MG63 (cell line): ENCODE measurements at regions not wholly inside any gene's neighbourhood (a gene's known extent, or its start where the extent isn't known, plus 50 kb on each side); places are given as distances from the start of the nearest gene placed in this dataset.

Experiments used
- DNase-seq: peaks from one replicate; pipeline ENCODE4 v3.0.0-alpha.2; 2020
- H3K27me3 ChIP-seq: fragments of 250-450 bp; sonication (Bioruptor Pico); 2 replicates; pipeline ENCODE4 v1.5.1; 2020; ENCODE audit warnings: mild to moderate bottlenecking, moderate library complexity
- H3K36me3 ChIP-seq: fragments of 250-450 bp; sonication (Bioruptor Pico); 2 replicates; pipeline ENCODE4 v1.5.1; 2020; ENCODE audit warnings: mild to moderate bottlenecking, moderate library complexity
- H3K4me3 ChIP-seq: fragments of 250-450 bp; sonication (Bioruptor Pico); 2 replicates; pipeline ENCODE4 v1.5.1; 2020; ENCODE audit warnings: mild to moderate bottlenecking, moderate library complexity
- H3K9me3 ChIP-seq: fragments of 250-450 bp; sonication (Bioruptor Pico); 2 replicates; pipeline ENCODE4 v1.5.1; 2020; ENCODE audit warnings: mild to moderate bottlenecking, moderate library complexity

DNA sequence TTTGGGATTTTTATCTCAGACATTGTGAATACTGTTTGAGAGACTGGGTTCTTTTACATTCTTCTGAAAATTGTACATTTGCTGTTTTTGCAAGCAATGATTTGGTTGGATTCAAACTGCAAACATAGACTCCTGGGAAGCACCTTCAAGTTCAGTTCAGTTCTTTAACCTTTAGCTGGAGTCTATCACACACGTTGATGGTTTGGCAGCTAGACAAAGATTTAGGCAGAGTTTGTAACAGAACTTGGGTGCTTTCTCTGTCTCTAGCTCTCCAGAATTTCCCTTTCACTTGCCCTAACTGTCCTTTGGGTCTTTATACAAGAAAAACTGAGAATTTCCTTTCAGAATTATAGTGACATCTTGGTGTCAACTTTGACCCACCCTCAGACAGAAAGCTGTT, 556.6 kb downstream of the DIAPH3 start:
- Histone ChIP-seq H3K9me3 (no peaks in the 10 kb centered on the region), H3K36me3 (no peaks in the 10 kb centered on the region), H3K4me3 (no peak overlapping the region), H3K27me3 (no peaks in the 10 kb centered on the region; the same call in 1 of the 2 replicates)
- no peak for DNase-seq

- Histone ChIP-seq H3K9me3 (no peaks in the 10 kb centered on the region), H3K27me3 (no peaks in the 10 kb centered on the region; the same call in 1 of the 2 replicates), H3K36me3 (no peaks in the 10 kb centered on the region), H3K4me3 (no peak overlapping the region)
- DNase-seq, result no peak
Observed at GRCh38 chr13:59607780-59608233, 555.9 kb downstream of the DIAPH3 start.

DNA sequence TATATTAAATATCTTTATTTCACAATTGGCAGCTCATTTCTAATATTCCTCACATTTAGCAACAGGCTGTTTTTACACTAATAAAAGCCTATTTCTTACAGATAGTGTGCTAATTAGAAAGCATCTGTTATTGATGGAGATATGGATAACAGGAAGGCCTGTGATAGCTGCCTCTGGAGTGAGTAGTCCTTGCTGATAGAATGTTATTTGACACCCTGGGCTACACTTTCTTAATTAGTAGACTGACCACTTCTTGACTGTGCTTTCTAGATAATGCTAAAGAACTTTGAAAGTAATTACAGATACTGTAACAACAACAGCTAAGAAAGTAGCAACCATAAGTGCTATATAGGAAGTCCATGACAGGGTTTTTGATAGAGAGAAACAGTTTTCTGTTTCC, 554.3 kb downstream of the DIAPH3 start:
- no peak overlapping the region for H3K4me3 ChIP-seq
- H3K36me3 ChIP-seq, result no peaks in the 10 kb centered on the region
- no peaks in the 10 kb centered on the region for H3K9me3 ChIP-seq
- DNase-seq, result no peak
- H3K27me3 ChIP-seq, result no peaks in the 10 kb centered on the region; the same call in 1 of the 2 replicates
